Stimulated activated CD8-positive, alpha-beta memory T cell treated with anti-CD3 and anti-CD28 coated beads, Interleukin-2, amount 100 ng/mL, for 48 hours (primary cell): ENCODE measurements at regions not wholly inside any gene's neighbourhood (a gene's known extent, or its start where the extent isn't known, plus 50 kb on each side); places are given as distances from the start of the nearest gene placed in this dataset.

Experiments used
- DNase-seq, 2 donors: peaks; one replicate each; pipeline ENCODE4 v3.0.0-alpha.2; 2020; ENCODE audit warnings: low read depth in 2 of 2

DNA sequence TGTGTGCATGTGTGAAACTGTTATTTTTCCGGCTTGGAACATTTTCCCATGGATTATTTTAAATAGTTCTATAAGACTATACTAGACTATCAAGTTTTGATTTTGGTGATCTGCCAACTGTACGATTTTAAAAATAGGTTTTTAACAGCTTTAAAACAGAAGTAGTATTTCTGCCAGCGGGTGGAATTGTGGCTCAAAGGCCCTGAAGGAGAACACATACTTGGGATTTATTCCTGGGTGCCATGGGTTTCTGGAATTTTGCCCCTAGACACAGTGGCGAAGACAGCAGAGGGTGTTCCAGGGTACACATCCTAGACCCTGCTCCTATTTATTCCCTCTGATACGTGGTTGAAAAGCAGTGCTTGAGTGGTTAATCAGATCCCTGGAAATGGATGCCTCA, 81.7 kb upstream of the IPO9 start:
- no peak for DNase-seq

DNA sequence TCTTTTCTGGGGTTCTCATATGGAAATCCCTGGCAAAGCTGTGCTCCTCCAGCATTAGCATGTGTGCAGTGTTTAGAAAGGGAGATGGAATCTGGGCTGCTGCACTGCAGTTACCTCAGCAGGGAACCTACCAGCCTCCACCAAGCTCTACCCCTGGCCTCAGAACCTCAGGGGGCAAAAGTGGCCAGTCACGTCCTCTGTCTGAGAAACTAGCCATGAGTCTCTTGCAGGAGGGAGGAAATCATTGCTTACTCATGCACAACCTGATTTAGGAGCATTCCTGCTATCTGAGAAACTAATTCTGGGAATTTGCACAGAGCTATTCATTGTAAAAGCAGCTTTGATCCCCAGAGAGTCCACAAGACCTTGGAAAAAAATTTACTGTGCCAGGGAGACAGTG, 80.6 kb upstream of the IPO9 start:
- DNase-seq, result no peak

DNA sequence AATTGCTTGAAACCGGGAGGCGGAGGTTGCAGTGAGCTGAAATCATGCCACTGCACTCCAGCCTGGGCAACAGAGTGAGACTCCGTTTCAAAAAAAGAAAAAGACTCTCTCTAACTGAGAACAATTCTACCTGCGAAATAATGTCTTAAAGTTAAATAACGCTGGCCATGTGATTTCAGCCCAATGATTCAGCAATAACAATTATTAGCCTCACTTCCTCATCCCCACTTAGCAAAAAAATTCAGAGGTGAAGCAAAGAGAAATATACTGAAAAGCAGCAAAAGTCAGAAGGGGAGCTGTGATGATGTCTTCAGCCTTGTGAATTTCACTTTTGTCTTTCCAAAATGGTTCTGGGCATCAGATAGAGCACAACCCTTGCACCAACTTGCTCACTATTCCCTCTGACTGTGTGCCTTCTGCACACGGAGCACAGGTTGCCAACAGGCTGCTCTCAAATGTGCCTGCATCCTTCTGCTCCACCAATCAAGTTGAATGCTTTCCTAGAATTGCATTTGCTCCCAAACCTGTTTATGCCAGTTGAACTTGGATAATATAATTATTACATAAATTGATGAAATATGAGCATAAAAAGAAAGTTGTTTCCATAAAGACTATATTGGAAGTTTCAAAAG, 79.8 kb upstream of the IPO9 start:
- DNase-seq, result no peak

DNA sequence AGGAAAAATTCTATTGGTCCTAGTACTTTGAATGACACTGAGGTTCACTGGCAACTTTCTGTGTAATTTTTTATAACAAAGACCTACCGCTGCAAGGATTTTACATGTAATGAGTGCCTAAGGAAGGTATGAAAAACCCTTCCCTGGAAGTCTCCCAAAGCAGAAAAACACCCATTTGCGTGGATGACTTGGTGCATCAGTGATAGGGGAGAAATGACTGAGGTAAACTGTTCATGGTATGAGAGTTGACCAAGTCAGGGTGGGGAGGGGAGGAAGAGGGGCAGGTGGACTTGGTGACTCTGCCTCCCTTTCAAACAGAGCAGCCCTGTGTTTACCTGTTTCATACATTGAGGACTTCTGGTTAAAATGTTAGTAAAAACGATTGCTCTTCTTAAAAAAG, 78.8 kb upstream of the IPO9 start:
- no peak for DNase-seq

DNA sequence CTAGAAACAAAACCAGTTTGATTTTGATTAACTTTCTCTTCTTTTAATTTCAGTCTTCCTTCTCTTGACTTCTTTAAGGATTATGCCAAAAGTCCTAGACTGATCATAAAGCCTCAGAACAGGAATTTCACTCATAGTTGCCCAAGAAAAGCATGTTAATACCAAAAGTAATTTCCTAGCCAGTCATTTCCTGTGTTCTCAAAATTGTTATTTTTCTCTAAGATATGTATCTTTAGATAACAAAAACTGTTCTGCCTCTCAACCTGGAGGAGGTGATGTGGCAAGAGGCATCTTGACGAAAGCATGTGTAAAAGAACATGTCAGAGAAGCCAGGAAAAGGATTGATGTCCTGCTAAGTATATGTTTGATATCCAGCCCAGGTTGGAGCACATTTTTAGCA, 78.0 kb upstream of the IPO9 start:
- no peak for DNase-seq

DNA sequence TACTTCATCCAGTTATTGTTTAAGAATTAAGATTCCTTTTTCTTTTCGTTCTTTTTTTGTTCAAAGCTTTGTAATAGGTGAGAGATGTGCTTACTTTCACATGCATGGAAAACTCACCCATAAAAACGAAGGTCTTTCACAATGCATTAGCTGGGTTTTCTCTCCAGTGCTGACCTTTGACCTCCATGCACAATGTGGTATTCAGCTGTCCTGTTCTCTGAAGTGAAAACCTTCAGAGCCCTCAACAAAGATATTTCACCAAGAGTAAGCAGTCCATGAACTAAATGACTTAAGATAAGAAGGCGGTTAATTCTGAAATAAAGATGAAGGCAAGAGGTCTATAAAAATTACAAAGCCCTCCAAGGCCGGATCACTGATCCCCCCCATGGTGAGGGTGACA, 77.1 kb upstream of the IPO9 start:
- no peak for DNase-seq

DNA sequence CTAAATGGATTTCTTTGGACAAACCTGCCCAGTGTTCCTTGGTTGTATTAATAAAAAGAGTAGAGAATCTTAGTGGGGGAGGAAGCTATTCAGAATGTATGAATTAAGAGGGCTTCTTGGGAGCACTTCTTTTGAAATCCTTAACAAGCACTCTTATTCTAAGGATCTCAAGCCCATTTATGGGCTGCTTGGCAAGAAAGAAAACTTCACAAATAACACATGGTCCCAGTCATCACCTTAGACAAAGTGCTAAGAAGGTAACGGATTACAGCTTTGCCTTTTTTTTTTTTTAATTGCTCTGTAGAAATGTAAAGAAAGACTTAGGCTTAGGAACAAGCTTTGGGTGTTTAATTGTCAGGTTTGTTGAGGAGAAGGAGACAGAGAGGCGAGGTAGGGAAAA, 76.6 kb upstream of the IPO9 start:
- DNase-seq, result no peak

DNA sequence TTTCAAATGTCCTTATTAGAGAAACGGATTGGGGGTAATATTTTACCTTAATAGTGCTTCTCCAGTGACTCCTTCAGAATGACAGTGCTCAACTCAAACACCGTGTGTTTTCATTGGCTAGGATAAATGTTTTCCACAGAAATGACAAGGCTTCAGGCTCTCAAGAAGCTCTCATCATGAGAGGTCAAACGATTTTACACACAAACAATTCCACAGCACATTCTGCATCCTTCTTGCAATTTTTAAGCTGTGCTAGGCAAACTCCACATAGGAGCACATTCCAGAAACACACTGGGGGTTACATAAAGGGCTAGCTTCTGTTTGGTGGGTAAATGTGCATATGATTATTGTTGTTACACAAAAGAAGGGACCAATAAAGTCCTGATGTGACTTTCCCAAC, 75.5 kb upstream of the IPO9 start:
- no peak for DNase-seq

DNA sequence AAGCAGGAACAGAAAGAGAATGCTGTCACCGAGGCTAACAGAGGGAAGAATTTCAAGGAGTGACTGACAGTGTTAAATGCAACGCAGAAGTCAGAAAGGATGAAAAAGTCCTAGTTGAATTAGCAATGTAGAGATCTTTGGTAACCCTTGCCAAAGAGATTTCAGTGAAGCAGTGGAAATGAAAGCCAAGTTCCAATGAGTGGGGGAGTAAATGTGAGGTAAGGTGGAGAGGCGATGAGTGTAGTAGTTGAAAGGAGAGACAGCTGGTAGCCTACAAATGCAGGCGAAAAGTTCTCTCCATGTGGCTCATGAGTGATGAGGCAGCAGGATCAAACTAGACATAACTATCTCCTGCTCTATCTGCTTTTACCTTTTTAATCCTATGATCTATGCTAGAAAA, 74.6 kb upstream of the IPO9 start:
- no peak for DNase-seq

DNA sequence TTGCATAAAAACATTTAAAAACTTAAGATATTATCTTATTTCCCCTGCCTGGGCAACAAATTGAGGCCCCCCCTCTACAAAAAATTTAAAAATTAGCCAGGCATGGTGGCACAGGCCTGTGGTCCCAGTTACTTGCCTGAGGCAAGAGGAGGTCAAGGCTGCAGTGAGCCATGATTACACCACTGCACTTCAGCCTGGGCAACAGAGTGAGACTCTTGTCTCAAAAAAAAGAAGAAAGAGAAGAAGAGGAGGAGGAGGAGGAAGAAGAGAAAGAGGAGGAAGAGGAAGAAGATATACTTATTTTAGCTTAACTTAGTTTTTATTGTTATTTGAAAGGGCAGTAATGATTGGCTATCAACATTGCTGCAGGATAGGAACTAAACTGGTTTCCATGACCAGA, 73.8 kb upstream of the IPO9 start:
- DNase-seq, result no peak

DNA sequence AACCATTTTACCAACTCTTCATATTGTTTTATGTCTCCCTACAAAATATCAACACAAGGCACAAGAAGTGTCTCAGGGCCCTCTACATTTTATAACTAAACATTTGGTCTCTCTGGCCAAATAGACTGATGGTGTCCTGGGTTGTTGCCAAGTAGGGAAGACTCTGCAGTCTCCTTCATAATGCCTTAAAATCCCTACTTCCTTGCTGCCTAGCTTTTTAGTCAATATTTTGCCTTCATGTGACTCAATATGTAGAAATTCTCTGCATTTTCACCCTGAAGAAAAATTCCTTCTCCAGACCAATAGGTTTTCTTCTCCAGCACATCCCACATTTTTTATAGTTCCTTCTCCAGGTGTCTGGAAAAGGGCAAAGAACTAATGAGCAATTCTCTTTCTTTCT, 72.6 kb upstream of the IPO9 start:
- DNase-seq, result no peak

DNA sequence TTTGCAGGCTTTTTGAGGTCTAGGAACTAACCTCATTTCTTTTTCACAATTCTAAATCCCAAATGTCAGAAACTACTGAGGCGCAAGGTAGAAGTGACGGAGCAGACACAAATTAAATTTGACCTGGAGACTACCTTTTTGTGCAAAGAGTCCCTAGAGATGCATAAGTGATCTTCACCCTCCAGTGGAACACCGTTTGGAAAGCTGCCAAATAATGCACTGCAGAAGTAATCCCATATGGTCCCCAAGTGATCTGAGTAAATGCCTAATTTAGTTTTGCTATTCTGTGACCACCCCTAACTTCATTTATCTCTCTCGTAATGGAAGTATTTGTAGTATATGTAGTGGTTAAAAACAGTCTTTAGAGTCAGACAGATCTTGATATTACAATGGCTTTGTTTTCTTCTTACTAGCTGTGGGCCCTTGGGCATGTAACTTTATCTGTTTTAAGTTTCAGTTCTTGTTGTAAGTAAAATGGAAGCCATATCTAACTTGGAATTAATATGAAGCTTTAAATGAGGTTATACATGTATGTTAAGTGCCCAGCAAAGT, 70.4 kb upstream of the IPO9 start:
- no peak for DNase-seq

DNA sequence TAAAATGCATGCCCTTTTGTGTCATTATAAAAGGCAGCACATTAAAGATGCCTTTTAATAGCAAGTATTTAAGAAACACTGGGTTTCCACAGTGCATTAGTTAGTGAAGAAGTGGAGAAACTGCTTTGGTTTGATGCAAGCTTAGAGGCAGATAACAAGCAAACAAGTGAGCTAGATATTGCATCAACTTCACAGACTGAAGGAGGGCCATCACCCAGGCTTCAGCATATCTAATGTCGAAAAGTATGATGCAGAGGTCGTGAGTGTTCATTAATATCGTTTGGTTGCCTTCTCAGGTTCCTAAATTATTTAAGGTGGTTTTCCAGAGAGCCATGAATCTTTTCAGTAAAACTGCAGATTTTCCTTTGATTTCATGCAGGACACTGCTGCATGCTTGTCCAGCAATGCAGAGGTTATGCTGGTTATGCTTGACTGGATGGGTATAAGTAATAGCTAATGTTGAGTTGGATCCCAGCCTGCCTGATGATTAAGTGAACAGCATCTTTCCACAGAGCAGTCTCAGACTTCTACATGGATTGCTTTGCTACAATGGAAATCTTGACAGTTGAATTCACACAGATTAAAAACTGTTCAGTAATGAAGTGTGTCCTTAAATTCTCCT, 69.7 kb upstream of the IPO9 start:
- DNase-seq, result no peak

DNA sequence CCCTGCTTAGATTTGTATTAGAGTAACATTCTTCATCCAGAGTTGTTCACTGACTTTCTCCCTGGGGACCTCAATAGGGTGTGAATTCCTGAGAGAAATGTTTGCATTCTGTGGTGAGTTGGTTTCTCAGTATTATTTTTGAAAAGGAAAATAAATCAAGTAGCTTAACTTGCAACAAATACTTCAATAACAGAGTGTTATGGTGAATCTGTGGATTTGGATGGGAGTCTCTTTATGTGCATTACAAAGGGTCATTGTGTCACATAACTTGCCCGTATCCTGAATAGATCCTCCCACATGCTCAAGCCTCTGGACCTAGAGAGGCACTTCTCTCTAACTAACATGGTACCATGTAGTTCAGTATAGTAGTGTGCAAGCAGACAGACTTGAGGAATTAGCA, 68.4 kb upstream of the IPO9 start:
- DNase-seq, result no peak

DNA sequence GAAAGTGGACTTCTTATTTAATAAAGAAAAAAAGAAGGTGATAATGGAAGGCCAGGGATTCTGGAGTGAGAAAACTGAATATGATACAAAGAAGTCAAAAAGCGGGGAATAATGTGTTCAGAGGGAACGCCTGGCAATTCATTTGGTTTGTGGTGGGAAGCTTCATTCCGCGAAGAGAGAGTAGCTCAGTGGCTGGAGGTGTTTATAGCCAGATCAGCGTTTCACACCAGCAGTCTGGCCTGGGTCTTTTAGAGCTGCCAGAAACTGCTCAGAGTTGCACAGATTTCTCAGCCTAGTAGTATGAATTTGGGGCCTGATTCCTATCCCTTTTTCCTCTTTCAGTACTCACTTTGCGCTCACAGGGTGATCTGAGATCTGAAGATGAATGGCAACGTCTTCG, 67.8 kb upstream of the IPO9 start:
- no peak for DNase-seq

DNA sequence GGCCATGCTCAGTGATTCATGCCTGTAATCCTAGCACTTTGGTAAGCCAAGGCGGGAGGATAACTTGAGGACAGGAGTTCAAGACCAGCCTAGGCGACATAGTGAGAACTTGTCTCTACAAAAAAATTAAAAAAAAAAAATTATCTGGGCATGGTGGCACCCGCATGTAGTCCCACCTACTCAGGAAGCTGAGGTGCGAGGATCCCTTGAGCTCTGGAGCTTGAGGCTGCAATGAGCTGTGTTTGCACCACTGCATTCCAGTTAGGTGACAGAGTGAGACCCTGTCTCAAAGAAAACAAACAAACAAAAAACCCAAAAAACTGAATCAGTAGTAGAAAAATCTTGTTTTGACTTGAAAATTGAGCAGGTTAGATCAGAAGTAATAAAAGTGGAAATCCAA, 67.1 kb upstream of the IPO9 start:
- DNase-seq, result no peak

DNA sequence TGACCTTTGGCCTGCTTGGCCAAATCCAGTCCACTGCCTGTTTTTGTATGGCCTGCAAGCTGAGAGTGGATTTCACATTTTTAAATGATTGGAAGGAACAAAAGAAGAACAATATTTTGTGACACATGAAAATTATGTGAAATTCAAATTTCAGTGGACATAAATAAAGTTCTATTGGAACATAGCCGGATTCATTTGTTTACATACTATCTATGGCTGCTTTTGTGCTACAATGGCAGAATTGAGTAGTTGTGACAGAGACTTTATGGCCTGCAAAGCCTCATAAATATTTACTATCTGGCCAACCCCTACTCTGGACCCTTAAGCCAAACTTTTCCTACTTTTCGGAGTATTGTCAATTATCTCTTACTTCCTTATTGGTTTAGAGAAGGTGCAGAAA, 66.6 kb upstream of the IPO9 start:
- DNase-seq, result no peak

DNA sequence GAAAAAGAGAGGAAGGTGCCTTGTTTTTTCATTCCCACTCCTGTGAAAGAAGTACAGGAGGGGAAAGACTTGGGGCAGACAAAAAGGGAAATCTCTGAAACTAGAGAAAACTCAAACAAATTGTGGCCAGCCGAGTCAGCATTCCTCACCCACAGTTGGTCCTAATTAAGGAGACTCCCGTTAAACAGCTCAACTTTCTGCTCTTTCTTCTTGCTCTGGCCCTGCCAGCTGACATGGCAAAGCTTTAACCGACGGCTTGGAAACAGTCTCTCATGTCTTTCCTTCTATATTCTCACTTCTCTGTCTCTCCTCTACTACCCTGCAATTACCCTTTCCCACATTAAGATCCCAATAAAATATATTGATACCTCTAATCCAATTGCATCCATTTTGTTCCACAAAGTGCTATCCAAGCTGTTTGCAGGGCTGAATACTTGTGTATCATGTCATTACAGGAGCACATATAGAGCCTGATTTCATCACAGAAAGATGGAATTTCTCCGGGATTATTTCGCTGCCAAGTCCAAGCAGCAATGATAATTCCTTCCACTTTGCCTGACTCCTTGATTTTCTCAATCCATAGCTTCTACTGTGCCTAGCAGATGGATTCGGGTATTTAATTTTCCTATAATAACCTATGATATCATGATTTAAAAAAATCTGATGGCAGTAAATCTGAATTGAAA, 65.4 kb upstream of the IPO9 start:
- DNase-seq, result no peak

DNA sequence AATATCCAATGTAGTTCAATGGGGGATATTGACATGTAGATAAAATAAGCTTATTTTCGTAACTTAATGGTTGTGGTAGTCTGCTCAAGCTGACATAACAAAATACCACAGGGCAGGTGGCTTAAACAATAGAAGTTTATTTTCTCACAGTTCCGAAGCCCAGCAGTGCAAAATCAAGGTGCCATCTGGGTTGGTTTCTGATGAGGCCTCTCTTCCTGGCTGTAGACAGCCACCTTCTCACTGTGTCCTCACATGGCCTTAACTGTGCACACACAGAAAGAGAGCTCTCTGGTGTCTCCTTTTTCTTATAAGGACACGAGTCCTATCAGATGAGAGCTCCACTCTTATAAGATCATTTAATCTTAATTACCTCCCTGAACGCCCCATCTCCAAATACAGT, 64.8 kb upstream of the IPO9 start:
- DNase-seq, result no peak

DNA sequence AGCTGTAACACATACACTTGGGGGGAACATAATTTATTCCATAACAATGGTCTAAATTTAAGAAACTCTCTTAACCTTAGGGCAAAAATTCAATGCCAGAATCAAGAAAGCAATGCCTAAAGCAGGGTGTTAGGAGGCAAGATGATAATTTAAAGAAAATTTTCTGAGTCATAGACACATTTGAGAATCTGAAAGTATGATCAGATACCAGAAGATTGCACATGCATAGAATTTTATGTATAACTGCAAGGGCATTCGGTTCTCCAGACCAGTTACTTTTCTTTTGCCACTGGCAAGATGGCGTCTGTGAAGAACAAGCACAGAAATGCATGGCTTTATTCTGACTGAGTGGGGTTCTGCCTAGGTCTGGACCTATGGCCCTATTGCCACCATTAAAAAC, 64.4 kb upstream of the IPO9 start:
- no peak for DNase-seq

DNA sequence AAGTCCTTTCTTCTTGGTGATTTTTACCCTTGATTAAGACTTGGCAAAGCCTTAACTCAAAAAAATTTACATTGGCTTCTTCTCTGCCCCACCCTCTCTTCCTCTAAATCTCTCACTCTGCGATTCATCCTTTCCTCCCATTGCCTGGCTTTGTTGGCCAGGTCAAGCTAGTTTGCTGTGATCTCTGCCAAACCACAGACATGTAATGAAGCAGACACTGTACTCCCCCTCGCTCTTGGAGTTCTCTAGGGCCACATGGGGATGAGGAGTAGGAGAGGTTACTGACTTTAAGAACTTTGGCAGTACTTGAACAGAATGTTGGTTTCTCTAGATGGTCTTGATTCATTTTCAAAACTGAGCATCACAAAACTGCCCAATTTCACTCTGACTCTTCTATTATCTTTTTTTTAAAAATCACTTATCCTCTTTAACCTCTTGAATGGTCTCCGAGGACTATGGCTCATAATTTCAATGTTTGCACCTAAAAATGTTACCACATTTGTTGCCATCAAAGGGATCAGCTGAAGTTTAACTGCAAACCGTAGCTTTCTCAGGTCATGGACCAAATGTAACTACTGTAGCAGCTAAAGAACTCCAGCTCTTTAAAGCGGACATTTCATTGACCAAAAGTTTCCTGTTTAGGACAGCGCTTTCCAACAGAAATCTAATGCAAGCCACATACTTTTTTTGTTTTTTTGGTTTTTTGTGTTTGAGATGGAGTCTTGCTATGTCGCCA, 62.7 kb upstream of the IPO9 start:
- no peak for DNase-seq

DNA sequence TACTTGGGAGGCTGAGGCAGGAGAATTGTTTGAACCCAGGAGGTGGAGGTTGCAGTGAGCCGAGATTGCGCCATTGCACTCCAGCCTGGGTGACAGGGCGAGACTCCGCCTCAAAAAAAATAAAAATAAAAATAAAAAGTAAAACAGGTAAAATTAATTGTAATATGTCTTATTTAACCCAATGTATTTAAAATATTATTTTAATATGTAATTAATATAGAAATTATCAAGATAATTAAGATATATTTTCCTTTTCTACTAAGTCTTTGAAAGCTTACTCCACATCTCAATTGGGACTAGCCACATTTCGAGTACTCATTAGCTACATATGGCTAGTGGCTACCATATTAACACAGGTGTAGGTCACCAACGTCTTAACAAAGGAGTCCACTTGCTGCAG, 61.6 kb upstream of the IPO9 start:
- DNase-seq, result no peak

DNA sequence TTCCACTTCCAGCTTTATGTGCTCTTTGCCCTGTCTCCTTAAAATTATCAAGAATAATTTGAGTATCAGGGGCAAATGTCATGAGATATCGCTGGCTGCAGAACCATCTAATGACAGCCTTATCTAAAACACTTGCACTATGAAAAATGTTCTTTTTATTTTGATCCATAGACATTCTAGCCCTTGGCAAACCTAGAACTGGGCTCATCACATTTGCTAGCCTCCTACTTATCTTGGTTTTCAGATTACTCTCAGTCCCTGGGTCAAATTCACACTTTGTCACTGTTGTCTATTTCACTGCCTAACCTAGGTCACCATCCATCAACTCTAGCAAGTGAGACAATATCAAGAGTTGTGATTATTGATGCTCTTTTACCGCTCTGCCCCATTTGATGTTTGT, 59.9 kb upstream of the IPO9 start:
- no peak for DNase-seq
